DND-41 (cell line): ENCODE measurements at regions not wholly inside any gene's neighbourhood (a gene's known extent, or its start where the extent isn't known, plus 50 kb on each side); places are given as distances from the start of the nearest gene placed in this dataset.
"Not testable (repeated sequence)": the region's sequence is repeated elsewhere in the genome, so short reads cannot be mapped to it uniquely, and the experiment has no call there.

Source experiments
- ATAC-seq: fragments of 200-7000 bp; cut with Tn5 transposase; 3 replicates; pipeline ENCODE4 v1.9.1; 2021; ENCODE audit warnings: low read depth; ENCODE audit not compliant: insufficient read depth
- DNase-seq: peaks from one replicate; pipeline ENCODE4 v3.0.0-alpha.2; 2020
- H2AFZ ChIP-seq: 2 replicates; pipeline ENCODE4 v1.6.0; 2012; ENCODE audit warnings: low read depth, low read length
- H3K27ac ChIP-seq: 2 replicates; pipeline ENCODE4 v1.5.1; 2012; ENCODE audit warnings: low read length, inconsistent platforms
- H3K27me3 ChIP-seq: fragments of 200-600 bp; sonication (generic); 2 replicates; pipeline ENCODE4 v1.6.0; 2012; ENCODE audit warnings: low read length, mild to moderate bottlenecking, inconsistent platforms; ENCODE audit not compliant: insufficient read depth, poor library complexity
- H3K36me3 ChIP-seq: 2 replicates; pipeline ENCODE4 v1.5.1; 2012; ENCODE audit warnings: low read length, inconsistent platforms; ENCODE audit not compliant: insufficient read depth
- H3K4me1 ChIP-seq: 2 replicates; pipeline ENCODE4 v1.5.1; 2012; ENCODE audit warnings: mild to moderate bottlenecking, low read length; ENCODE audit not compliant: insufficient read depth
- H3K4me2 ChIP-seq: 2 replicates; pipeline ENCODE4 v1.6.0; 2012; ENCODE audit warnings: mild to moderate bottlenecking, moderate library complexity, low read length, inconsistent platforms; ENCODE audit not compliant: insufficient read depth
- H3K4me3 ChIP-seq, 2 experiments: fragments of 200-600 bp in 1 of 2; shearing (Covaris generic) in 1 of 2; 2 replicates each; pipeline ENCODE4 v1.5.1; 2012 to 2016; ENCODE audit warnings: inconsistent platforms in 2 of 2, low read length in 2 of 2, mild to moderate bottlenecking in 2 of 2, low read depth in 1 of 2, moderate library complexity in 1 of 2
- H3K79me2 ChIP-seq: 2 replicates; pipeline ENCODE4 v1.6.0; 2012; ENCODE audit warnings: low read length, inconsistent platforms; ENCODE audit not compliant: insufficient read depth
- H3K9ac ChIP-seq: 2 replicates; pipeline ENCODE4 v1.6.0; 2012; ENCODE audit warnings: low read depth, mild to moderate bottlenecking, inconsistent platforms, low read length, moderate library complexity
- H3K9me3 ChIP-seq: 2 replicates; pipeline ENCODE4 v1.5.1; 2012; ENCODE audit warnings: low read length, moderate library complexity, mild to moderate bottlenecking, inconsistent platforms; ENCODE audit not compliant: insufficient read depth, severe bottlenecking
- H4K20me1 ChIP-seq: 2 replicates; pipeline ENCODE4 v1.6.0; 2012; ENCODE audit warnings: low read length; ENCODE audit not compliant: insufficient read depth
- EZH2 ChIP-seq: IDR thresholded peaks from 3 replicates; pipeline ENCODE4 v1.6.1; 2012; ENCODE audit warnings: borderline replicate concordance, low read depth, mild to moderate bottlenecking, moderate library complexity, low read length, inconsistent platforms; ENCODE audit not compliant: severe bottlenecking
- TF ChIP-seq, protein P1 (sequence below): IDR thresholded peaks from 2 replicates; pipeline ENCODE4 v1.5.1; 2012; ENCODE audit warnings: borderline replicate concordance, low read length, moderate library complexity, mild to moderate bottlenecking; ENCODE audit not compliant: poor library complexity, severe bottlenecking; ENCODE audit errors: extremely low read depth

GRCh38 chr16:52301026-52301425 lies 245.9 kb downstream of the TOX3 start:
- Histone ChIP-seq H3K4me2 (no peak overlapping the region), H3K9me3 (no peaks in the 10 kb centered on the region), H3K27ac (no peak overlapping the region), H4K20me1 (no peaks in the 10 kb centered on the region), H3K79me2 (no peaks in the 10 kb centered on the region), H3K4me1 (no peaks in the 10 kb centered on the region), H3K36me3 (no peaks in the 10 kb centered on the region), H2AFZ (no peak overlapping the region), H3K9ac (no peak overlapping the region), H3K4me3 (no peak overlapping the region), H3K27me3 (no peaks in the 10 kb centered on the region)
- ATAC-seq (no peak), DNase-seq (no peak)
- TF ChIP-seq, protein P1, sequence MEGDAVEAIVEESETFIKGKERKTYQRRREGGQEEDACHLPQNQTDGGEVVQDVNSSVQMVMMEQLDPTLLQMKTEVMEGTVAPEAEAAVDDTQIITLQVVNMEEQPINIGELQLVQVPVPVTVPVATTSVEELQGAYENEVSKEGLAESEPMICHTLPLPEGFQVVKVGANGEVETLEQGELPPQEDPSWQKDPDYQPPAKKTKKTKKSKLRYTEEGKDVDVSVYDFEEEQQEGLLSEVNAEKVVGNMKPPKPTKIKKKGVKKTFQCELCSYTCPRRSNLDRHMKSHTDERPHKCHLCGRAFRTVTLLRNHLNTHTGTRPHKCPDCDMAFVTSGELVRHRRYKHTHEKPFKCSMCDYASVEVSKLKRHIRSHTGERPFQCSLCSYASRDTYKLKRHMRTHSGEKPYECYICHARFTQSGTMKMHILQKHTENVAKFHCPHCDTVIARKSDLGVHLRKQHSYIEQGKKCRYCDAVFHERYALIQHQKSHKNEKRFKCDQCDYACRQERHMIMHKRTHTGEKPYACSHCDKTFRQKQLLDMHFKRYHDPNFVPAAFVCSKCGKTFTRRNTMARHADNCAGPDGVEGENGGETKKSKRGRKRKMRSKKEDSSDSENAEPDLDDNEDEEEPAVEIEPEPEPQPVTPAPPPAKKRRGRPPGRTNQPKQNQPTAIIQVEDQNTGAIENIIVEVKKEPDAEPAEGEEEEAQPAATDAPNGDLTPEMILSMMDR: no peak
- TF ChIP-seq EZH2: no peak

DNA sequence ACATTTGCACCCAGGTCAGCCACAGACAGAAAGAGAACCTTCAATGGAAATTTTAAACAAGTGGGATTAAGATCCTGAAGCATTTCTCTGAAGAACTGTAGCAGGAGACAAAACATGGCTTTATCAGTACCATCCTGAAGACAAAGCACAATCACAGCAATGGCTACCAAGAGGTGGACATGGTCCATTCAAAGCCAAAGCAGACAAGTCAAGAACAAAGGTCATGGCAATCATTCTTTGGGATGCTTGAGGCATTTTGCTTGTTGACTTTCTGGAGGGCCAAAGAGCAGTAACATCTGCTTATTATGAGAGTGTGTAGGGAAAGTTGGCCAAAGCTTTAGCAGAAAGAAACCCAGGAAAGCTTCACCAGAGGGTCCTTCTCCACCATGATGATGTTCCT lies 248.2 kb downstream of the TOX3 start:
- no peak overlapping the region for H3K27ac ChIP-seq
- no peaks in the 10 kb centered on the region for H3K4me1 ChIP-seq
- DNase-seq (no peak), ATAC-seq (no peak)
- no peaks in the 10 kb centered on the region for H3K27me3 ChIP-seq
- H3K9ac ChIP-seq: no peak overlapping the region
- no peaks in the 10 kb centered on the region for H3K9me3 ChIP-seq
- H3K4me3 ChIP-seq: no peak overlapping the region
- H4K20me1 ChIP-seq: no peaks in the 10 kb centered on the region
- TF ChIP-seq EZH2: no peak
- TF ChIP-seq, protein P1: no peak
- H3K79me2 ChIP-seq: no peaks in the 10 kb centered on the region
- H3K4me2 ChIP-seq: no peak overlapping the region
- H3K36me3 ChIP-seq: no peaks in the 10 kb centered on the region
- no peak overlapping the region for H2AFZ ChIP-seq

- H3K9me3 ChIP-seq, H3K27ac ChIP-seq, H3K27me3 ChIP-seq, H4K20me1 ChIP-seq, H2AFZ ChIP-seq, DNase-seq, H3K4me2 ChIP-seq, H3K4me1 ChIP-seq, H3K4me3 ChIP-seq, H3K79me2 ChIP-seq, H3K9ac ChIP-seq, ATAC-seq, H3K36me3 ChIP-seq: not testable (repeated sequence)
Measured at GRCh38 chr16:52296706-52297315, 250.1 kb downstream of the TOX3 start.

- Histone ChIP-seq H3K27me3 (no peaks in the 10 kb centered on the region), H3K27ac (no peak overlapping the region), H3K4me1 (no peaks in the 10 kb centered on the region), H2AFZ (no peak overlapping the region), H3K9ac (no peak overlapping the region), H3K4me3 (no peak overlapping the region), H3K9me3 (no peaks in the 10 kb centered on the region), H3K36me3 (no peaks in the 10 kb centered on the region), H3K79me2 (no peaks in the 10 kb centered on the region), H3K4me2 (no peak overlapping the region), H4K20me1 (no peaks in the 10 kb centered on the region)
- ATAC-seq (no peak), DNase-seq (no peak)
- TF ChIP-seq EZH2: no peak
- TF ChIP-seq, protein P1: no peak
Measured at GRCh38 chr16:52296076-52296475, 250.9 kb downstream of the TOX3 start.
